SK-N-SH treated with all-trans-retinoic acid at 6 μM for 48 hours (cell line): ENCODE measurements at regions not wholly inside any gene's neighbourhood (a gene's known extent, or its start where the extent isn't known, plus 50 kb on each side); places are given as distances from the start of the nearest gene placed in this dataset.

ENCODE experiments used
- ARNTL ChIP-seq: fragments of 450-650 bp; formaldehyde crosslinking; IDR thresholded peaks from 2 replicates; pipeline ENCODE4 v1.5.0; 2020; ENCODE audit warnings: low read depth, mild to moderate bottlenecking, moderate library complexity, borderline replicate concordance
- CREB5 ChIP-seq: fragments of 250-450 bp; sonication (Bioruptor Pico); IDR thresholded peaks from 2 replicates; pipeline ENCODE4 v1.5.1; 2020; ENCODE audit warnings: low read depth, mild to moderate bottlenecking, moderate library complexity
- CSRNP3 ChIP-seq: fragments of 250-450 bp; sonication (Bioruptor Pico); IDR thresholded peaks from 2 replicates; pipeline ENCODE4 v1.5.1; 2021; ENCODE audit warnings: mild to moderate bottlenecking, moderate library complexity
- ESRRG ChIP-seq: fragments of 250-450 bp; sonication (Bioruptor Pico); IDR thresholded peaks from 2 replicates; pipeline ENCODE4 v1.6.1; 2021; ENCODE audit warnings: mild to moderate bottlenecking
- ISL1 ChIP-seq: fragments of 250-450 bp; sonication (Bioruptor Pico); IDR thresholded peaks from 2 replicates; pipeline ENCODE4 v2.1.2; 2022; ENCODE audit warnings: mild to moderate bottlenecking, moderate library complexity
- OSR1 ChIP-seq: fragments of 250-450 bp; sonication (Bioruptor Pico); IDR thresholded peaks from 2 replicates; pipeline ENCODE4 v1.8.0; 2022; ENCODE audit warnings: moderate library complexity, mild to moderate bottlenecking, inconsistent platforms
- PATZ1 ChIP-seq: fragments of 250-450 bp; sonication (Bioruptor Pico); IDR thresholded peaks from 2 replicates; pipeline ENCODE4 v1.8.0; 2020; ENCODE audit warnings: mild to moderate bottlenecking, moderate library complexity, borderline replicate concordance
- PPARA ChIP-seq: fragments of 250-450 bp; sonication (Bioruptor Pico); IDR thresholded peaks from 2 replicates; pipeline ENCODE4 v1.5.0; 2020; ENCODE audit warnings: mild to moderate bottlenecking, borderline replicate concordance
- RARB ChIP-seq: fragments of 250-450 bp; sonication (Bioruptor Pico); IDR thresholded peaks from 2 replicates; pipeline ENCODE4 v1.8.0; 2021; ENCODE audit warnings: mild to moderate bottlenecking, moderate library complexity
- ZC3H10 ChIP-seq: fragments of 250-450 bp; sonication (Bioruptor Pico); IDR thresholded peaks from 2 replicates; pipeline ENCODE4 v1.5.1; 2021; ENCODE audit warnings: mild to moderate bottlenecking, moderate library complexity
- ZFP30 ChIP-seq: fragments of 450-650 bp; formaldehyde crosslinking; IDR thresholded peaks from 2 replicates; pipeline ENCODE4 v1.5.0; 2022; ENCODE audit warnings: mild to moderate bottlenecking, moderate library complexity
- ZNF565 ChIP-seq: fragments of 450-650 bp; formaldehyde crosslinking; conservative IDR thresholded peaks from 2 replicates; pipeline ENCODE4 v1.5.0; 2020; ENCODE audit warnings: low read depth, mild to moderate bottlenecking, moderate library complexity
- ZNF70 ChIP-seq: fragments of 450-650 bp; formaldehyde crosslinking; IDR thresholded peaks from 2 replicates; pipeline ENCODE4 v1.5.0; 2020; ENCODE audit warnings: mild to moderate bottlenecking, moderate library complexity
- ZNF8 ChIP-seq: fragments of 450-650 bp; formaldehyde crosslinking; IDR thresholded peaks from 2 replicates; pipeline ENCODE4 v1.5.0; 2020; ENCODE audit warnings: mild to moderate bottlenecking, moderate library complexity

- TF ChIP-seq ZNF70 (CRISPR knock-in tag): no peak
- TF ChIP-seq ZFP30 (CRISPR knock-in tag): no peak
- TF ChIP-seq CREB5 (CRISPR knock-in tag): peak; percentile 81
- no peak for TF ChIP-seq CSRNP3 (CRISPR knock-in tag)
- no peak for TF ChIP-seq PPARA (CRISPR knock-in tag)
- TF ChIP-seq ZNF8 (CRISPR knock-in tag): no peak
- no peak for TF ChIP-seq ARNTL (CRISPR knock-in tag)
- no peak for TF ChIP-seq OSR1 (CRISPR knock-in tag)
- TF ChIP-seq PATZ1 (CRISPR knock-in tag): no peak
- no peak for TF ChIP-seq RARB (CRISPR knock-in tag)
- TF ChIP-seq ESRRG (CRISPR knock-in tag): no peak
- TF ChIP-seq ZC3H10 (CRISPR knock-in tag): no peak
- TF ChIP-seq ISL1 (CRISPR knock-in tag): peak; percentile 63
- no peak for TF ChIP-seq ZNF565 (CRISPR knock-in tag)
These were observed 77.5 kb downstream of the BLID start for GRCh38 chr11:122038543-122038942.
